Smooth muscle cell (in vitro differentiated cells): ENCODE measurements at regions not wholly inside any gene's neighbourhood (a gene's known extent, or its start where the extent isn't known, plus 50 kb on each side); places are given as distances from the start of the nearest gene placed in this dataset.

ENCODE experiments used
- DNase-seq: peaks from one replicate; lab custom pipeline; 2025; ENCODE audit not compliant: unreplicated experiment; lab: John Stamatoyannopoulos, UW
- H2AFZ ChIP-seq: fragments of 200-600 bp; sonication (generic); 2 replicates; pipeline ENCODE4 v1.6.0; 2016; ENCODE audit warnings: antibody characterized with exemption, low read depth, mild to moderate bottlenecking
- H3F3A ChIP-seq: fragments of 200-600 bp; sonication (generic); 2 replicates; pipeline ENCODE4 v1.6.0; 2017; ENCODE audit warnings: antibody characterized with exemption, low read depth
- H3K27ac ChIP-seq: fragments of 200-600 bp; sonication (generic); 2 replicates; pipeline ENCODE4 v1.5.1; 2016; ENCODE audit warnings: low read depth, mild to moderate bottlenecking
- H3K27me3 ChIP-seq: fragments of 200-600 bp; sonication (generic); 2 replicates; pipeline ENCODE4 v1.6.1; 2016; ENCODE audit warnings: low read depth, mild to moderate bottlenecking
- H3K36me3 ChIP-seq: fragments of 200-600 bp; sonication (generic); 2 replicates; pipeline ENCODE4 v1.5.1; 2016; ENCODE audit warnings: low read depth
- H3K4me1 ChIP-seq: fragments of 200-600 bp; sonication (generic); 2 replicates; pipeline ENCODE4 v1.5.1; 2016; ENCODE audit warnings: low read depth
- H3K4me2 ChIP-seq: fragments of 200-600 bp; sonication (generic); 2 replicates; pipeline ENCODE4 v1.6.0; 2016; ENCODE audit warnings: mild to moderate bottlenecking
- H3K4me3 ChIP-seq: fragments of 200-600 bp; sonication (generic); 2 replicates; pipeline ENCODE4 v1.5.1; 2016; ENCODE audit warnings: mild to moderate bottlenecking
- H3K79me2 ChIP-seq: fragments of 200-600 bp; sonication (generic); 2 replicates; pipeline ENCODE4 v1.6.0; 2016; ENCODE audit warnings: low read depth, mild to moderate bottlenecking
- H3K9ac ChIP-seq: fragments of 200-600 bp; sonication (generic); 2 replicates; pipeline ENCODE4 v1.6.0; 2016; ENCODE audit warnings: low read depth
- H3K9me3 ChIP-seq: fragments of 200-600 bp; sonication (generic); replicated peaks from 2 replicates; pipeline ENCODE4 v1.5.1; 2016; ENCODE audit warnings: low read depth
- H4K20me1 ChIP-seq: fragments of 200-600 bp; sonication (generic); 2 replicates; pipeline ENCODE4 v1.6.0; 2016; ENCODE audit warnings: low read depth
- CTCF ChIP-seq: fragments of 200-600 bp; sonication (generic); IDR thresholded peaks from 2 replicates; pipeline ENCODE4 v1.5.1; 2017; ENCODE audit warnings: borderline replicate concordance, mild to moderate bottlenecking, antibody characterized with exemption; ENCODE audit not compliant: insufficient read depth, poor library complexity, severe bottlenecking
- WGBS: methylation state at CpG from one replicate; pipeline ENCODE4 v1.1.7; 2016; ENCODE audit warnings: low lambda C conversion rate; 5-methylcytosine and 5-hydroxymethylcytosine counted together

GRCh38 chr7:53983480-53983879, 558.7 kb upstream of the VSTM2A start:
- H3K27me3 ChIP-seq, result no peaks in the 10 kb centered on the region
- no peak for TF ChIP-seq CTCF
- no peaks in the 10 kb centered on the region for H3K9me3 ChIP-seq
- no peak overlapping the region for H3K9ac ChIP-seq
- H3K79me2 ChIP-seq, result no peaks in the 10 kb centered on the region
- H4K20me1 ChIP-seq, result no peaks in the 10 kb centered on the region
- H3F3A ChIP-seq, result no peaks in the 10 kb centered on the region
- 79% methylated on average over 2 of the region's 2 CpGs for WGBS
- no peak overlapping the region for H3K4me3 ChIP-seq
- no peaks in the 10 kb centered on the region for H3K36me3 ChIP-seq
- H3K4me2 ChIP-seq, result no peak overlapping the region
- no peaks in the 10 kb centered on the region for H3K4me1 ChIP-seq
- no peak overlapping the region for H3K27ac ChIP-seq
- no peak for DNase-seq
- no peak overlapping the region for H2AFZ ChIP-seq

DNA sequence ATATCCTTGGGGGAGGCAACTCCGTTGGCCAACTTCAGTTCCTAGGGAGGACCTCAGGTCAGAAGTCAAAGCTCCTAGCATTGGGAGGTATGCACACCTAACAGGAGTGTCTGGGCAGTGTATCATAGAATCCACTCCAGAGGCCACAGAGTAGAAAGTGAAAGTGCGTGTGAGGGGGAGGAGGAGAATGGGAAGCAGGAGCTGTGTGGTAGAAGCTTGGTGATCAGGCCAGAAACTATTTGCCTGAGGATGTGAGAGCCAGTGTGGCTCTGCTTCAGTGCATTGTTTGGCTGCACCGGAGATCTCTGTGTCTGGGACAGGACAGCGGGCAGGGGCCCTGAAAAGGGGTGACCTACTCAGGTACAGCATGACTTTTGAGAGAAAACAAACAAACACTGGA, 557.4 kb upstream of the VSTM2A start:
- Histone ChIP-seq H3K27me3 (no peaks in the 10 kb centered on the region), H3K4me2 (no peak overlapping the region), H3K79me2 (no peaks in the 10 kb centered on the region), H3K27ac (no peak overlapping the region), H3F3A (no peaks in the 10 kb centered on the region), H3K4me1 (no peaks in the 10 kb centered on the region), H3K9me3 (no peaks in the 10 kb centered on the region), H3K36me3 (no peaks in the 10 kb centered on the region), H3K4me3 (no peak overlapping the region), H2AFZ (no peak overlapping the region), H3K9ac (no peak overlapping the region), H4K20me1 (no peaks in the 10 kb centered on the region)
- DNase-seq, result no peak
- no peak for TF ChIP-seq CTCF
- WGBS, result 77% methylated on average over 4 of the region's 4 CpGs

DNA sequence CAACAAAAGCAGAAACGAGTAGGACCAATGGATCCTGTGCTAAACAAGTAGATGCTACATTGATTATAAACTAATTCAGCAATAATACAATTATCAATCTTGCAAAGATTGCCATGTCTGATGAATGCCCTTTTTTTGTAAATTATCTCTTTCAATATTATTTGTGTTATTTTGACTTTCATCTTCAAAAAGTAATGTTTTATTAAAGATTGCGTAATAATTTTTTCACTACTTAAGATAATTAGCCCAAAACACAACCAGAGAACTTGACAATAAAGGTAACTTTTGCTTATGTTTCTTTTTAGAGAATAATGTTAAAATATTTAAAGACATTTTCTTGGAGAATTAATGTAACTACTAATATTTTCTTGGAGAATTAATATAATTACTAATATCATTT, 553.8 kb upstream of the VSTM2A start:
- no peaks in the 10 kb centered on the region for H3F3A ChIP-seq
- no peak overlapping the region for H2AFZ ChIP-seq
- no peak for TF ChIP-seq CTCF
- no peak overlapping the region for H3K9ac ChIP-seq
- H4K20me1 ChIP-seq, result no peaks in the 10 kb centered on the region
- no peak overlapping the region for H3K4me2 ChIP-seq
- no peaks in the 10 kb centered on the region for H3K79me2 ChIP-seq
- H3K9me3 ChIP-seq, result no peaks in the 10 kb centered on the region
- H3K4me1 ChIP-seq, result no peaks in the 10 kb centered on the region
- H3K4me3 ChIP-seq, result no peak overlapping the region
- DNase-seq, result no peak
- no peaks in the 10 kb centered on the region for H3K27me3 ChIP-seq
- 87% methylated on average over 2 of the region's 2 CpGs for WGBS
- H3K27ac ChIP-seq, result no peak overlapping the region
- no peaks in the 10 kb centered on the region for H3K36me3 ChIP-seq

DNA sequence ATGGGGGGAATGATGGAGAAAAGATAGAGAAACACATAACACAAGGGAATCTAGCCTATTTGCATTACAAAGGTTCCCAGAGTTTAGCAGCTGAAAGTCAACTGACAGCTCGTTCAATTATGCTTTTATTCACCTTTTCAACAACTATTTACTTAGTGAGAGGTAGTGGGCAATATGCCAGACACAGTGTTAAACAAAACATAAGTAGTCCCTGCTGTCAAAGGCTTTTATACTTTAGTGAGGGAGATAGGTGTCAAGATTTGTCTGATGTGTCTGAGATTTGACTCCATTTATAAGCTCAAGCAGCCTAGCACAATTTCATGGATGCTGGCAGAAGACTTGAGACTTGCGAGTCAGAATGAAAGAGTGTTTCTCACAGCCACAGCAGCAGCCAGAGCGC, 549.0 kb upstream of the VSTM2A start:
- 87% methylated on average over 3 of the region's 3 CpGs for WGBS
- no peak overlapping the region for H3K4me3 ChIP-seq
- no peak for TF ChIP-seq CTCF

More for the DNA sequence above, 549.0 kb upstream of the VSTM2A start:
- Histone ChIP-seq H2AFZ (no peak overlapping the region), H3F3A (no peaks in the 10 kb centered on the region), H3K9me3 (no peaks in the 10 kb centered on the region), H3K27me3 (no peaks in the 10 kb centered on the region), H3K4me2 (no peak overlapping the region), H3K4me1 (no peaks in the 10 kb centered on the region), H3K9ac (no peak overlapping the region), H3K36me3 (no peaks in the 10 kb centered on the region), H4K20me1 (no peaks in the 10 kb centered on the region), H3K27ac (no peak overlapping the region), H3K79me2 (no peaks in the 10 kb centered on the region)
- DNase-seq, result no peak
